Erythroblast (primary cell): ENCODE measurements at regions not wholly inside any gene's neighbourhood (a gene's known extent, or its start where the extent isn't known, plus 50 kb on each side); places are given as distances from the start of the nearest gene placed in this dataset.

ENCODE experiments used
- GATA1 ChIP-seq: IDR thresholded peaks from 2 replicates; pipeline ENCODE4 v1.6.1; 2011; ENCODE audit warnings: low read depth, mild to moderate bottlenecking, control low read depth, low read length, moderate library complexity
- POLR2A ChIP-seq: IDR thresholded peaks from 2 replicates; pipeline ENCODE4 v1.6.1; 2011; ENCODE audit warnings: mild to moderate bottlenecking, low read length

DNA sequence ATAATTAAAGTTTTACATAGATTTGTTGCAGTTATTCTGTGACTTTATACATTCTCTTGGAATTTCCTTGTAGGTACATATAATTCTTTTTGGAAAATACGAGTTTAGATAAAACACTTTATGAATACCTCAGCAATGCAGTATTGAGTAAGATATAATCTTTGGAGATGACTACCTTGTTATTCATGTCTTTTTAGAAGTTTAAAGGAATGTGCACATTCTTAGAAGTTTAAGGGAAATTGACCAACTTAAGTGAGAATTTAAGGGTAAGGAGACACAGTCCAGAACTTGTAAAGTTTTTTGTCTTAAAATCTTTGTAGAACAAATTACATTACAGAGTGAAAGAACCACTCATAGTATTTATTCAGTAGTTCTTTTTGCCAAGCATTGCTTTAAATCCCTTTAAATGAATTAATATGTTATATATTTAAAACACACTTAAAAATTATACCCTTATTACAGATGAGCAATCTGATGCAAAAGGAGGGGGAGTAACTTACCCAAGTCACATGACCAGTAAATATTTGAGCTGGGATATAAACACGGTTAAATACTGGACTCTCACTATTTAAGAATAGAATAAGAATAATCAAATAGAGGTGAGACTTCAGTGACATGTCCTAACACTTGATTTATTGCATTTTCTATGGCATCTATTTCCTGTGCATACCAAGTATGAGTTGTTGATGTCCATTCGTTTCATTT, 139.5 kb upstream of the FERD3L start:
- TF ChIP-seq POLR2A: no peak
- TF ChIP-seq GATA1: no peak
